Erythroblast (primary cell): ENCODE measurements at regions not wholly inside any gene's neighbourhood (a gene's known extent, or its start where the extent isn't known, plus 50 kb on each side); places are given as distances from the start of the nearest gene placed in this dataset.

Source experiments
- GATA1 ChIP-seq: IDR thresholded peaks from 2 replicates; pipeline ENCODE4 v1.6.1; 2011; ENCODE audit warnings: low read depth, mild to moderate bottlenecking, control low read depth, low read length, moderate library complexity
- POLR2A ChIP-seq: IDR thresholded peaks from 2 replicates; pipeline ENCODE4 v1.6.1; 2011; ENCODE audit warnings: mild to moderate bottlenecking, low read length

DNA sequence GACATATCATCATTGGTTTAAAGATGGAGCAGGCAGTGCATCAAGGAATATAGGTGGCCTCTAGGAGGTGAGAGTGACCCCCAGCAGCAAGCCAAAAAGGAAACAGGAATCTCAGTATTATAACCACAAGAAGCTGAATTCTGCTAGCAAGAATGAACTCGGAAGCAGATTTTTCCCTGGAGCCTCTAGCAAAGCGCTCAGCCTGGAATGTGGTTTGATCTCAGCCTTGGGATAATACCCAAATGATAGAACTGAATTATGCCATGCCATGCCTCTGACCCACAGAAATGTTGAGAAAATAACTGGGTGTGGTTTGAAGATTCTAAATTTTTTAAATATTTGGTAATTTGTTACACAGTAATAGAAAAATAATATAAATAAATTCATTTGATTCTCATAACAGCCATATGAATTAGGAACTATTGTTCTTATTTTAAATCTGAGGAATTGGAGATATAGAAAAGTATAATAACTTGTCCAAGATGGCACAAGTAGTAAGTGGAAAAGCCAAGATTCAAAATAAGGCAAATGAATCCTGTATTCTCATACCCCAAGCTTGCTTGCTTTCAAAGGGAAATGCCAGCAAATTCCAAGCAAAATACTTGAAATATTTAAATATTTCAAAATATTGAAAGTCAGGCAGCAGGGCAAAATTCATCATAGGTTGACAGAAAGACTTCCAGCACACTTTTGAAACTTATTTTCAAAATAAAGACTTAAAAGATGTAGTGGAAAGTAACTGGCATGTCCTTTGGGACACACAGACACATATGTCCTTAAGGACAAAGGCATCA is 567.4 kb downstream of the KCNA4 start:
- TF ChIP-seq POLR2A (no peak), GATA1 (no peak)
